Transverse colon (tissue), 4 donors: ENCODE measurements at regions not wholly inside any gene's neighbourhood (a gene's known extent, or its start where the extent isn't known, plus 50 kb on each side); places are given as distances from the start of the nearest gene placed in this dataset.

Experiments used
- EP300 ChIP-seq: sonication (generic); formaldehyde crosslinking; IDR thresholded peaks from one replicate; pipeline ENCODE4 v1.6.1; 2017; ENCODE audit warnings: antibody characterized with exemption, low read depth
- POLR2A ChIP-seq: fragments of 450-650 bp; IDR thresholded peaks from one replicate; pipeline ENCODE4 v1.6.1; 2016; ENCODE audit warnings: antibody characterized with exemption, mild to moderate bottlenecking, moderate library complexity
- POLR2AphosphoS5 ChIP-seq, 3 donors: sonication (generic); formaldehyde crosslinking; IDR thresholded peaks; one replicate each; pipeline ENCODE4 v1.6.1; 2016; ENCODE audit warnings: antibody characterized with exemption in 3 of 3
- TF ChIP-seq, protein P1 (sequence below), 5 experiments: fragments of 200-600 bp in 3 of 5; fragments of 450-650 bp in 2 of 5; sonication (generic) in 3 of 5; IDR thresholded peaks; 1 replicate in 2 of 5; 2 replicates in 3 of 5; pipeline ENCODE4 v1.5.1; 2016 to 2017; ENCODE audit warnings: antibody characterized with exemption in 5 of 5, inconsistent platforms in 3 of 5, mild to moderate bottlenecking in 2 of 5, moderate library complexity in 1 of 5

DNA sequence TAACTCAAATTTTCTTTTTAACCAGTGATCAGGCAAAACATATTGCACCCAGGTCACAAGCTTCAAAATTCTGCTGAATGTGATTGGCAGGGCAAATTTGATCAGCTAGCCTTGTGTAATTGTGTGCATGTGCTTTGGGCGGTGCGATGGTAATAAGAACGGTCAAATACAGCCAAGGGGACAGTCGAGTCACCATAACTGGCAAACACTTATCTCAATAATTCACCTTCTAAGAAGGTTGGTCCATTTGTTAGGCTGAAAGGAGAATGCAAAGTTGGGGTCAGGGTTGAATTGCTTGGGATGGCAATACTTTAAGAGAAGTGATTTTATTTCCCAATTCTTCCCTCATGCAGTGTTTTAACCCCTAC lies 302.4 kb upstream of the PDZRN3 start:
- TF ChIP-seq, protein P1, sequence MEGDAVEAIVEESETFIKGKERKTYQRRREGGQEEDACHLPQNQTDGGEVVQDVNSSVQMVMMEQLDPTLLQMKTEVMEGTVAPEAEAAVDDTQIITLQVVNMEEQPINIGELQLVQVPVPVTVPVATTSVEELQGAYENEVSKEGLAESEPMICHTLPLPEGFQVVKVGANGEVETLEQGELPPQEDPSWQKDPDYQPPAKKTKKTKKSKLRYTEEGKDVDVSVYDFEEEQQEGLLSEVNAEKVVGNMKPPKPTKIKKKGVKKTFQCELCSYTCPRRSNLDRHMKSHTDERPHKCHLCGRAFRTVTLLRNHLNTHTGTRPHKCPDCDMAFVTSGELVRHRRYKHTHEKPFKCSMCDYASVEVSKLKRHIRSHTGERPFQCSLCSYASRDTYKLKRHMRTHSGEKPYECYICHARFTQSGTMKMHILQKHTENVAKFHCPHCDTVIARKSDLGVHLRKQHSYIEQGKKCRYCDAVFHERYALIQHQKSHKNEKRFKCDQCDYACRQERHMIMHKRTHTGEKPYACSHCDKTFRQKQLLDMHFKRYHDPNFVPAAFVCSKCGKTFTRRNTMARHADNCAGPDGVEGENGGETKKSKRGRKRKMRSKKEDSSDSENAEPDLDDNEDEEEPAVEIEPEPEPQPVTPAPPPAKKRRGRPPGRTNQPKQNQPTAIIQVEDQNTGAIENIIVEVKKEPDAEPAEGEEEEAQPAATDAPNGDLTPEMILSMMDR (IDR thresholded peaks at IDR 0.05) = no peak
- TF ChIP-seq POLR2A (no peak), POLR2AphosphoS5 (IDR thresholded peaks at IDR 0.05) (no peak), EP300 (no peak)
